ENCODE measurements at regions not wholly inside any gene's neighbourhood (a gene's known extent, or its start where the extent isn't known, plus 50 kb on each side); places are given as distances from the start of the nearest gene placed in this dataset.

- TF ChIP-seq YY1 (IDR thresholded peaks at IDR 0.05) (no peak), CTCF (IDR thresholded peaks at IDR 0.05; ENCODE audit: low read depth, low read length, missing input control) (no peak), GABPA (IDR thresholded peaks at IDR 0.05 in 1 of 2, conservative IDR thresholded peaks at IDR 0.05 in 1 of 2) (no peak), HNF4G (IDR thresholded peaks at IDR 0.05) (no peak), ATF3 (IDR thresholded peaks at IDR 0.05) (no peak), SP1 (IDR thresholded peaks at IDR 0.05) (no peak), RXRA (IDR thresholded peaks at IDR 0.05) (no peak), EGR1 (IDR thresholded peaks at IDR 0.05; ENCODE audit: low read depth in 2 of 2) (no peak), FOXA1 (IDR thresholded peaks at IDR 0.05) (no peak), REST (IDR thresholded peaks at IDR 0.05) (no peak)
Observed at GRCh38 chr13:80656512-80656904, 315.6 kb upstream of the SPRY2 start.
